ENCODE measurements at regions not wholly inside any gene's neighbourhood (a gene's known extent, or its start where the extent isn't known, plus 50 kb on each side); places are given as distances from the start of the nearest gene placed in this dataset.

GRCh38 chr2:144004742-144005141 lies 515.2 kb downstream of the ZEB2 start:
- TF ChIP-seq PRDM10 (tag by site-specific recombination; IDR thresholded peaks at IDR 0.05) (no peak), ZNF133 (tag by site-specific recombination; IDR thresholded peaks at IDR 0.05) (no peak)
